ENCODE measurements at regions not wholly inside any gene's neighbourhood (a gene's known extent, or its start where the extent isn't known, plus 50 kb on each side); places are given as distances from the start of the nearest gene placed in this dataset.

DNA sequence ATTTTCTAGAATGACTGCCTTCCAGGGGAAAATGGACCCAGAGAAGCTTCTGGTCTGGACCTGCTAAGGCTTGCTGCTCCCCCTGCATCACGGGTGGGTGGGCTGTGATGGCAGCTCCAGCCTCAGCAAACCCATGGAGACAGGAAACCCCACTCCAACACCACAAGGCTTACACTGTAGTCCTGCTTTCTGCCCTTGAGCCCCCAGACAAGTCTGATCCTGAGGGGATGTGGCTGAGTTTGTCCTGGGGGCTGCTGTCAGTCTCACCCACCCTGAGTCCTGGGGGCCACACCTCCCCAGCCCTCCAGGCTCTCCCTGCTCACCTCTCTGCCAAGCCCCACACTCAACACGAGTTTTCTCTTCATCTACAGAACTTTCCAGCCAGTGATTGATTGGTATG lies 279.4 kb downstream of the EIPR1 start:
- Histone ChIP-seq H3K27ac (no peak overlapping the region), H3K4me3 (no peak overlapping the region), H3K4me1 (no peaks in the 10 kb centered on the region), H3K9ac (ENCODE audit: low read depth in 2 of 2, low read length in 2 of 2) (no peak overlapping the region), H3K27me3 (no peaks in the 10 kb centered on the region), H3K36me3 (no peaks in the 10 kb centered on the region), H3K9me3 (no peaks in the 10 kb centered on the region)
- peak; percentile 2 for DNase-seq
- intact Hi-C loops (cut with DNase I), result no loop called here
- TF ChIP-seq, protein P1, sequence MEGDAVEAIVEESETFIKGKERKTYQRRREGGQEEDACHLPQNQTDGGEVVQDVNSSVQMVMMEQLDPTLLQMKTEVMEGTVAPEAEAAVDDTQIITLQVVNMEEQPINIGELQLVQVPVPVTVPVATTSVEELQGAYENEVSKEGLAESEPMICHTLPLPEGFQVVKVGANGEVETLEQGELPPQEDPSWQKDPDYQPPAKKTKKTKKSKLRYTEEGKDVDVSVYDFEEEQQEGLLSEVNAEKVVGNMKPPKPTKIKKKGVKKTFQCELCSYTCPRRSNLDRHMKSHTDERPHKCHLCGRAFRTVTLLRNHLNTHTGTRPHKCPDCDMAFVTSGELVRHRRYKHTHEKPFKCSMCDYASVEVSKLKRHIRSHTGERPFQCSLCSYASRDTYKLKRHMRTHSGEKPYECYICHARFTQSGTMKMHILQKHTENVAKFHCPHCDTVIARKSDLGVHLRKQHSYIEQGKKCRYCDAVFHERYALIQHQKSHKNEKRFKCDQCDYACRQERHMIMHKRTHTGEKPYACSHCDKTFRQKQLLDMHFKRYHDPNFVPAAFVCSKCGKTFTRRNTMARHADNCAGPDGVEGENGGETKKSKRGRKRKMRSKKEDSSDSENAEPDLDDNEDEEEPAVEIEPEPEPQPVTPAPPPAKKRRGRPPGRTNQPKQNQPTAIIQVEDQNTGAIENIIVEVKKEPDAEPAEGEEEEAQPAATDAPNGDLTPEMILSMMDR (IDR thresholded peaks at IDR 0.05), result no peak

DNA sequence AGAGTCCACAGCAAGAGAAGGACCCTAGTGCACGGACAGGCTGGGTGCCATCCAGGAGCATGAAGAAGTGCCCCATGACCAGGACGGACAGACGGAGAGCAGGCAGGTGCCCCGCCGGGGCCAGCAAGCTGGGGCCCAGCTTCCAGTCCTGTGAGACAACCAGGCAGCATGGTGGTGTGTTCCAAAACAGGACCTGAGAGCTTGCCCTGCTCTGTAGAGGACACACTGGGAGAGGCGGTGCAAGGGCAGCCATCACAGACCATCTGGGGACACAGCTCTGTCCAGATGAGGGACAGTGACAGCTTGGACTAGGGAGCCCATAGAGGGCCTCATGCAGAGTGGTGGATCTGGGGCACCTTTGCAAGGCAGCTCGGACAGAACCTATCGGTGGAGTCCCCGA lies 279.8 kb downstream of the EIPR1 start:
- TF ChIP-seq, protein P1 (IDR thresholded peaks at IDR 0.05), result no peak
- DNase-seq, result peak; percentile 9
- intact Hi-C loops (cut with DNase I), result no loop called here
- Histone ChIP-seq H3K36me3 (no peaks in the 10 kb centered on the region), H3K27me3 (no peaks in the 10 kb centered on the region), H3K27ac (no peak overlapping the region), H3K4me3 (no peak overlapping the region), H3K9ac (ENCODE audit: low read depth in 2 of 2, low read length in 2 of 2) (no peak overlapping the region), H3K9me3 (no peaks in the 10 kb centered on the region), H3K4me1 (no peaks in the 10 kb centered on the region)

DNA sequence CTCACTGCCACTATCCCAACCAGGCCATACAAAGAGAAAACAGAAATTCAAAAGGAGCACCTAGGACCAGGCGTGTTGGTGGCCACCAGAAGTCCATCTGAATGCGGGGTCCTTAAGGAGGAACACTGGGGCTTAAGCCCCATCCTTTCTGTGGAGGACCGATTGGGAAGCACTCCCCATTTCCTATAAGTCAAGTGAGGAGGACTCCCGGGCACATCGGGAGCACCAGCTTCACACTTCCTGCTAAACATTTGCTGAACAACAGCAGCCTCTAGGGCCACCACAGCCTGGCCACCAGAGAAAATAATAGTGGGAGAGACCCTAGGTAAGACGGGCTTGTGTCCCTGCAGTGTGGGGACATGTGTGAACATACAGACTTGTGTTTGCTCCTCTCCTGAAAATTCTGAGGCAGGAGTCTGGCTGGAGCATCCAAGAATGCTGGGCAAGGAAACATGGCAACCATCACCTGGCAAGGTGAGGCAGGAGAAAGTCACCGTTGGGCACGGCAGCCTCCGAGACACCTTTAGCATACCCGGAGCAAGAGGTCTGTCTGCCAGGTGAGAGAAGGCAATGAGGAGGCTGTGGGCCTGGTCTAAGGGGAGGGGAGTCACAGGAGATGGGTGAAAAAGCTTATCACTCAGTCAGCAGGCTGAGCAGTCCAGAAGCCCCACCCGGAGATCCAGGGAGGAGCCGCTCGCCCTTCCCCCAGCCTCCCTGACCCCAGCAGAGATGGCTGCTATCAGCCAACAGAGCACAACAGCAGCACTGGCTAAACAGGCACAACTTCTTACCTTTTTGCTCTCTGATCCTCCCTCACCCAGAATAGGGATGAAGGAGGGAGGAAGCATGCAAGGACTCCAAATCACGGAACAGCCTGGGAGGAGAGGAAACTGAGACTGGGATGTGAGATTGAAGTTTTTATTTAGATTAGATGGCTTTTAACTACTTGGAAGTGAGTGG lies 282.3 kb downstream of the EIPR1 start:
- no peaks in the 10 kb centered on the region for H3K36me3 ChIP-seq
- TF ChIP-seq, protein P1 (IDR thresholded peaks at IDR 0.05), result no peak
- intact Hi-C loops (cut with DNase I), result no loop called here
- no peak overlapping the region for H3K4me3 ChIP-seq
- H3K27me3 ChIP-seq, result no peaks in the 10 kb centered on the region
- no peak overlapping the region for H3K27ac ChIP-seq
- H3K4me1 ChIP-seq, result no peaks in the 10 kb centered on the region
- no peaks in the 10 kb centered on the region for H3K9me3 ChIP-seq
- H3K9ac ChIP-seq (ENCODE audit: low read depth in 2 of 2, low read length in 2 of 2), result no peak overlapping the region
- DNase-seq, result peak; percentile 11

DNA sequence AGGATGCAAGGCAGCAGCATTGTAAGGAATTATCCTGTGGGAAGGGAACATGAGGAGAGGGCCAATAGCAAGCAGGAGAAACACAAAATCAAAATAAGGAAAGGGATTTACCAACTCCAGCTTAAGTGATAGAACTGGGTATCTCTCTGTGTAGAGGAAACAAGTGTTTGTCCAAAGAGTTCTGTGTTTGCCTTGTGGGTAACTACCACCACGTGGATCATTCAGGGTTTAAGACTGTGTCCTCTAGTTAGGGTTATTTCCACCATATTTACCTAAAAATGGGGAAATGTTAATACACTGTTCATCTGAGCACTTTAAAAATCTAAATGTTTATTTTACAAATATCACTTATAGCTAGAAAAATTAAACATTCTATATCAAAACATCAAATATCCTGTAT lies 283.3 kb downstream of the EIPR1 start:
- H3K4me3 ChIP-seq, result no peak overlapping the region
- H3K27ac ChIP-seq, result no peak overlapping the region
- DNase-seq, result no peak
- no peaks in the 10 kb centered on the region for H3K4me1 ChIP-seq
- no peaks in the 10 kb centered on the region for H3K9me3 ChIP-seq
- TF ChIP-seq, protein P1 (IDR thresholded peaks at IDR 0.05), result no peak
- intact Hi-C loops (cut with DNase I), result no loop called here
- H3K27me3 ChIP-seq, result no peaks in the 10 kb centered on the region
- no peaks in the 10 kb centered on the region for H3K36me3 ChIP-seq
- H3K9ac ChIP-seq (ENCODE audit: low read depth in 2 of 2, low read length in 2 of 2), result no peak overlapping the region

DNA sequence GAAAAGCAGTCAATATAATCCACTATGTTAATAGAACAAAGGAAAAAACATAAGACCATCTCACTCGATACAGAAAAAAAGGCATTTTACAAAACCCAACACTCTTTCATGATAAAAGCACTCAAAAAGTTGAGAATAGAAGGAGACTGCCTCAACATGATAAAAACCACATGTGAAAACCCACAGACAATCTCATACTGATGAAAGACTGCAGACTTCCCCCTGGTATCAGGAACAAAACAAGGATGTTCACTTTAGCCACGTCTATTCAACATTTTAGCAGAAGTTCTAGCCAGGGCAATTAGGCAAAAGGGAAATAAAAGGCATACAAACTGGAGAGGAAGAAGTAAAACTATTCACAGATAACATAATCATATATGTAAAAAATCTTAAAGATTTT lies 285.9 kb downstream of the EIPR1 start:
- no peak overlapping the region for H3K9ac ChIP-seq (ENCODE audit: low read depth in 2 of 2, low read length in 2 of 2)
- no peak overlapping the region for H3K4me3 ChIP-seq
- H3K4me1 ChIP-seq, result no peaks in the 10 kb centered on the region
- H3K9me3 ChIP-seq, result no peaks in the 10 kb centered on the region
- TF ChIP-seq, protein P1 (IDR thresholded peaks at IDR 0.05), result no peak
- intact Hi-C loops (cut with DNase I), result no loop called here
- DNase-seq, result no peak
- no peaks in the 10 kb centered on the region for H3K36me3 ChIP-seq
- H3K27me3 ChIP-seq, result no peaks in the 10 kb centered on the region
- H3K27ac ChIP-seq, result no peak overlapping the region

Data from colonic mucosa (tissue), 4 donors.